ENCODE measurements at regions not wholly inside any gene's neighbourhood (a gene's known extent, or its start where the extent isn't known, plus 50 kb on each side); places are given as distances from the start of the nearest gene placed in this dataset.
"Not testable (repeated sequence)": the region's sequence is repeated elsewhere in the genome, so short reads cannot be mapped to it uniquely, and the experiment has no call there.

DNA sequence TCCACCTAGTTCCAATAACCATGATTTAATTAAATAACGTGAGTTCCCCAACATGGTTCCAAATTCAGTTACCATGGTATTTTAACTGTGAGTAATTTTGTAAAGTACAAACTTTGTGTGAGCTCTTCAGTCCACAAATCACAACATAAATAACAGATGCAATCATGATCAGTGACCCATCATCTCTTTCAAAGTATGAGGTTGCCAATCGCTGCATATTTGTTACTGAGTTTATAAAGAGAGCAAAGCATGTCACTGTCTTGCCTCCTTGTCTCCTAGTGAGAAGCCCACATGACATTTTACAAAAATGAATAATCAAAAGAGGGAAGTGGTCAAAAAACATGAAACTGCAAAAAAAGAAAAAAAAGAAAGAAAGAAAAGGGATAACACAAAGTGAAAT is 69.1 kb upstream of the PDSS1 start:
- ChIA-PET POLR2A (ENCODE audit: low non-redundant PET) (no interaction called here), CTCF (no interaction called here)
- TF ChIP-seq, protein P1, sequence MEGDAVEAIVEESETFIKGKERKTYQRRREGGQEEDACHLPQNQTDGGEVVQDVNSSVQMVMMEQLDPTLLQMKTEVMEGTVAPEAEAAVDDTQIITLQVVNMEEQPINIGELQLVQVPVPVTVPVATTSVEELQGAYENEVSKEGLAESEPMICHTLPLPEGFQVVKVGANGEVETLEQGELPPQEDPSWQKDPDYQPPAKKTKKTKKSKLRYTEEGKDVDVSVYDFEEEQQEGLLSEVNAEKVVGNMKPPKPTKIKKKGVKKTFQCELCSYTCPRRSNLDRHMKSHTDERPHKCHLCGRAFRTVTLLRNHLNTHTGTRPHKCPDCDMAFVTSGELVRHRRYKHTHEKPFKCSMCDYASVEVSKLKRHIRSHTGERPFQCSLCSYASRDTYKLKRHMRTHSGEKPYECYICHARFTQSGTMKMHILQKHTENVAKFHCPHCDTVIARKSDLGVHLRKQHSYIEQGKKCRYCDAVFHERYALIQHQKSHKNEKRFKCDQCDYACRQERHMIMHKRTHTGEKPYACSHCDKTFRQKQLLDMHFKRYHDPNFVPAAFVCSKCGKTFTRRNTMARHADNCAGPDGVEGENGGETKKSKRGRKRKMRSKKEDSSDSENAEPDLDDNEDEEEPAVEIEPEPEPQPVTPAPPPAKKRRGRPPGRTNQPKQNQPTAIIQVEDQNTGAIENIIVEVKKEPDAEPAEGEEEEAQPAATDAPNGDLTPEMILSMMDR (conservative IDR thresholded peaks at IDR 0.05; ENCODE audit: low read depth): no peak
- no peak for DNase-seq (ENCODE audit: low spot score)
- H3K27ac ChIP-seq: no peak overlapping the region

- DNase-seq (ENCODE audit: low spot score); POLR2A ChIA-PET (ENCODE audit: low non-redundant PET); H3K27ac ChIP-seq; CTCF ChIA-PET: not testable (repeated sequence)
Measured at GRCh38 chr10:26632171-26632570, 65.3 kb upstream of the PDSS1 start.

- H3K27ac ChIP-seq; DNase-seq (ENCODE audit: low spot score); CTCF ChIA-PET; POLR2A ChIA-PET (ENCODE audit: low non-redundant PET): not testable (repeated sequence)
Measured at GRCh38 chr10:26634111-26634510, 63.4 kb upstream of the PDSS1 start.

DNA sequence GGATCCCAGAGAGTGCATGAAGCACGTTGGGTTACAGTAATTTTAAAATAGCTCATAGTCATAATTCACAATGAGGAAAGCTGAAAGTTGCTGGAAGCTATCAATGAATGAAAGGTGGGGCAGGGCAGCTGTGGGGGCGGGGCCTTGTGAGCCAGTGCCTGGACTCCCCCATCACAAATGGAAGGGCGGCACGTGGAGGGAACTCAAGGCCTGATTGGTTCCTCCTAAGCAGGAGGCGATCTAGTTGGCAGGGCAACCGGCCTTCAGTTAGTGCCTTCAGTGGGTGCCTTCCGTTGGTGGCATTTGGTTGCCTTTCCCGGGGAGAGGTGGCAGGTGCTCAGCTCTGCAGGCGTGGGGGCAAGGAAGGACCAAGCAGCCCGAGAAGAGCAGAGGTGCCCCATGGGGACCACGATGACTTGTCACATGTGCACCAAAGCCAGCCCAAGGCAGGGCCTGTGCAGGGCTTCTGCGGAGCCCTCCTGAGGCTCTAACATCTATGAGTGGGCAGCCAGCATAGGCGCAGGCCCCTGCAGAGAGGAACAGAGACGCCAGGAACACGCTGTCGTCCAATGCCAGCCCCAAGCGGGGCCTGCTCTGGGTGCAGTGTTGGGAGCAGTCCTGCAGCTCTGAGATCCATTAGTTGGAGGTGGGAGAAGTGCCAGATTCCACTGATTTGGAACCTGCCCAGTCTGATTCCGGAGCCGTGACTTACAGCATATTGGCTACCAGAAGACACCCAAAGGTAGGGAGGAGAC is 59.8 kb upstream of the PDSS1 start:
- no peak overlapping the region for H3K27ac ChIP-seq
- no peak for DNase-seq (ENCODE audit: low spot score)
- ChIA-PET CTCF (no interaction called here), POLR2A (ENCODE audit: low non-redundant PET) (no interaction called here)
- TF ChIP-seq, protein P1 (conservative IDR thresholded peaks at IDR 0.05; ENCODE audit: low read depth): no peak

- ChIA-PET POLR2A (ENCODE audit: low non-redundant PET) (no interaction called here), CTCF (no interaction called here)
- H3K27ac ChIP-seq: no peak overlapping the region
- TF ChIP-seq, protein P1 (conservative IDR thresholded peaks at IDR 0.05; ENCODE audit: low read depth): no peak
- DNase-seq (ENCODE audit: low spot score): no peak
Measured at GRCh38 chr10:26640391-26640790, 57.1 kb upstream of the PDSS1 start.

- no peak overlapping the region for H3K27ac ChIP-seq
- TF ChIP-seq, protein P1 (conservative IDR thresholded peaks at IDR 0.05; ENCODE audit: low read depth): no peak
- ChIA-PET POLR2A (ENCODE audit: low non-redundant PET) (no interaction called here), CTCF (interaction anchor here (0.6 kb wide), 1 partner anchor 727 kb away, joined by 4 read pairs; no protein-coding TSS in a partner anchor)
- no peak for DNase-seq (ENCODE audit: low spot score)
Measured at GRCh38 chr10:26642896-26643653, 54.4 kb upstream of the PDSS1 start.

- DNase-seq (ENCODE audit: low spot score): no peak
- TF ChIP-seq, protein P1 (conservative IDR thresholded peaks at IDR 0.05; ENCODE audit: low read depth): no peak
- H3K27ac ChIP-seq: no peak overlapping the region
- CTCF ChIA-PET: no interaction called here
- POLR2A ChIA-PET (ENCODE audit: low non-redundant PET): no interaction called here
Measured at GRCh38 chr10:26647602-26648244, 49.8 kb upstream of the PDSS1 start.
